GM18498 (cell line): ENCODE measurements at regions not wholly inside any gene's neighbourhood (a gene's known extent, or its start where the extent isn't known, plus 50 kb on each side); places are given as distances from the start of the nearest gene placed in this dataset.

Source experiments
- ATAC-seq: cut with Tn5 transposase; IDR thresholded peaks from one replicate; pipeline ENCODE4 v1.9.1; 2021; ENCODE audit warnings: mild to moderate bottlenecking, moderate library complexity; ENCODE audit not compliant: unreplicated experiment

DNA sequence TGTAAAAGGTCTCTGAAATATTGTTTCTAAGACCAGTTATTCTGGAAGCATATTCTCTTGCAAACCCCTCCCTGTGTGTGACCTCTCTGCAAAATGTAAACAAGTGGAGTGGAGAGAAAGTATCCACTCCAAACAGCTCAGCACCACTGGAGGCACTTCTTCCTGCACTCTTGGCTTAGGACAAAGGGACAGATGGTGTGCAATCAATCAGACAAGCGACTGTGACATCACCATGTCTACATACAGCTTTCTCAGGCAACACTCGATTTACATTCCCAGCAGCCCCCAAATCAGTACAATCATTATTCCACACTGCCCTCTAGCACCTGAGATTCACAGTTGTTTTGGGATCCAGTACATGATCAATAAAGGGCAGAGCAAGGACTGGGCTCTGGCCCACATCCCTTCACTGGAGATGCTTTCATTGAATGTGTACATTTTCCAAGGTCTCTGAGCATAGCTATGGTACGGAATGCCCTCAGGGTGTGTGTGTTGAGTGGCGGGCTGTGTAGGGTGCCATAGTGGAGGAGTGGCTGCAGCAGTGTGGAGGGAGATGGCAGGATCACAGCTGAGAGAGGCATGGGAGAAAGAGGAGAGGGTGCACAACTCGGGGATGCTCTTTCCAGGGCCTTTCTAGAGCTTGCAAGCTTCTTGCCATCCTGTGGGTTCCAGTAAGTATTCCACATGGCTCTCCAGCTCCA, 311.8 kb upstream of the ST6GAL2 start:
- no peak for ATAC-seq

DNA sequence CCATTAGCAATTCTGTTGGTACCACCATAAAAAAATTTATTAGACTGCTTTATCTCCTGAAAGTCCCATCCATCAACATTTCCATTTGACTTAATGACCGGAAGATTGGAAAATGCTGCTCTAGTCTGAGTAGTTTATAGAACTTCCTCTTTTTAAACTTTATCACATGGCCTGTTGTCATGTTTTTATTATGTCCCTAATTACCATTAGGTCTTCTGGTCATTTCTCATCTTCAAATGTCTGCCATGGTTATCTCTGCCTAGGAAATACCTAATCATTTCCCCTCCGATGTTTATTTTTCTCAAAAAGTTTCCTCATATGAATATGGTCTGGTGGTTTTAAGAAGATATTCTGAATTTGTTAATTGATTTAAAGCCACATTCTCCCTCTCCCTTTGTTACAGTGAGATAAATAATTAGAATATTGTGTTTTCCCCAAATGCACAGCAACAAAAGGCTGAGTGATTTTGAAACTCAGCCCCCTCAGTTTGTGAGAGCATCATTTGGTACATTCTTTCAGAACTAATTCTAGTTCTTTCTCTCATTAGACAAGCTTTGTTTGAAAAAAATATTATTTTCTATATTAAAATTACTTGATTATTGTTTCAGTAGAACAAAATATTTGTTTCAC, 317.1 kb upstream of the ST6GAL2 start:
- ATAC-seq = no peak

GRCh38 chr2:107215401-107216350, 329.7 kb upstream of the ST6GAL2 start:
- no peak for ATAC-seq

- no peak for ATAC-seq
These were observed 332.2 kb upstream of the ST6GAL2 start for GRCh38 chr2:107218208-107218607.

DNA sequence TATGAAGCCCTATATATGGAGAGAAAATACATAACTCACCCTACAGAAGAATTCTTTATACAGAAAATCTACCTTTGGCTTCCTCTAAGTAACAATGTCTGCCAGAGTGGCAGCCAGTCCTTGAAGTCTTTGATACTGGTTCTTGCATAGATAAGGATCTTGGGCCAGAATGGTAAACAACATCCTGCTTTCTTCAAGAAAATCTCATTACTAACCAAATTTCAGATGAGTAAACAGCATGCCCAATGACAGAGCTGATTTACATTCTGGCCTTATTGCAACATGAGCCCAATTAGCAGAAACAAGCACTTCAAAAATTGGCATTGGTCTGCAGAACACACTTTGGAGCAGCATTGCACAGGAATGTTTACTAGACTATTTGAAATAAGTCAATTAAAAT, 336.5 kb upstream of the ST6GAL2 start:
- ATAC-seq = no peak

GRCh38 chr2:107235491-107236254, 349.7 kb upstream of the ST6GAL2 start:
- ATAC-seq = no peak

DNA sequence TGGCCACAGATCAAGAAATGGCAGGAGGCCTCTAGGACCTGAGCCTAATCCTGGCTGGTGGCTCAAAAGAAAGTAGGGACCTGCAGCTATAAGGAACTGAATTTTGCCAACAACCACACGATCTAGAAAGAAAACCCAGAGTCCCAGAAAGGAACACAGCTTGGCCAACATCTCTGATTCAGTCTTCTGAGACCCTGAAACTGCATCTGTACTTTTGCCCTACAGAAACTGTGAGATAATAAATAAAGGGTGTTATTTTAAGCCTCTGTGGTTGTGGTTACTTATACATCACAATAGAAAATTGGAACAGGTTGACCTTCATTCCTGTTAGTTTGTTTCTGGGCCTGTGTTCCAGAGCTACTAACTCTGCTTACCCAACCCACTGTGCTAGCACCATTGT, 356.8 kb upstream of the ST6GAL2 start:
- peak; percentile 39 for ATAC-seq

DNA sequence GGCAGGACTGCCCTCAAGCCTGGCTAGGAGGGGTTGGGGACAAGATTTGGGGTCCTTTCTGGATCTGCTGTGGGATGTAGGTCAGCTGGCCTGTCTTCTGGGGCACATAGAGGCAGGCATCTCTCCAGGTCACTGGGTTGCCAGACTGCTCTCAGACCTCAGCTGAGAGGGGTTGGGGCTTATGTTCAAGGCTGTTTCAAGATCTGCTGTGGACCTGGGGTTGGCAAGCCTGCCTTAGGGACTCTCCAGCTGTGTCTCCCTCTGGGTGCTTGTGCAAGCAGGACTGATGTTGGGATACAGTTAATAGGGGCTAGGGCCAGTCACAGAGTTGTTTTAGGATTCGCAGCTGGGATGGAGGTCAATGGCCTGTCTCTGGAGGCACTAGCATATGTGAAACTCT, 363.0 kb upstream of the ST6GAL2 start:
- no peak for ATAC-seq

DNA sequence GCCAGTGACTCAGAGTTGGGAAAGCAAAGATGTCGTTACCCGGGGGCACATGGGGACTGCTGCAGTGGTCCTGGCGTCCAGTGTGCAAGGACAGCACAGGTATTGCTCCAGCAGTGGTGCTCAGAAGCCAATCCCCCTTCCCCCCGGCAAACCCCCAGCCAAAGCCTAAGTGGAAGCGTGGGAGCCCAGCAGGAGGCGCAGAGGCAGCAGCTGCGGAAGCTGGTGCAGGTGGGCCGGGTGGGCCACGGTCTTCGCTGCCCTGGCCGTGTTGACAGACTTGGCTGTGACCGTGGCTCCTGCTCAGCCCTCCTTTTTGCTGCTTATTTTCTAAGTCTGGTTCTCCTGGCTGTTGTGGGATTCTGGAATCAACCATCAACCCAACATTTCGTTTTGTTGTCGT, 369.8 kb upstream of the ST6GAL2 start:
- no peak for ATAC-seq

DNA sequence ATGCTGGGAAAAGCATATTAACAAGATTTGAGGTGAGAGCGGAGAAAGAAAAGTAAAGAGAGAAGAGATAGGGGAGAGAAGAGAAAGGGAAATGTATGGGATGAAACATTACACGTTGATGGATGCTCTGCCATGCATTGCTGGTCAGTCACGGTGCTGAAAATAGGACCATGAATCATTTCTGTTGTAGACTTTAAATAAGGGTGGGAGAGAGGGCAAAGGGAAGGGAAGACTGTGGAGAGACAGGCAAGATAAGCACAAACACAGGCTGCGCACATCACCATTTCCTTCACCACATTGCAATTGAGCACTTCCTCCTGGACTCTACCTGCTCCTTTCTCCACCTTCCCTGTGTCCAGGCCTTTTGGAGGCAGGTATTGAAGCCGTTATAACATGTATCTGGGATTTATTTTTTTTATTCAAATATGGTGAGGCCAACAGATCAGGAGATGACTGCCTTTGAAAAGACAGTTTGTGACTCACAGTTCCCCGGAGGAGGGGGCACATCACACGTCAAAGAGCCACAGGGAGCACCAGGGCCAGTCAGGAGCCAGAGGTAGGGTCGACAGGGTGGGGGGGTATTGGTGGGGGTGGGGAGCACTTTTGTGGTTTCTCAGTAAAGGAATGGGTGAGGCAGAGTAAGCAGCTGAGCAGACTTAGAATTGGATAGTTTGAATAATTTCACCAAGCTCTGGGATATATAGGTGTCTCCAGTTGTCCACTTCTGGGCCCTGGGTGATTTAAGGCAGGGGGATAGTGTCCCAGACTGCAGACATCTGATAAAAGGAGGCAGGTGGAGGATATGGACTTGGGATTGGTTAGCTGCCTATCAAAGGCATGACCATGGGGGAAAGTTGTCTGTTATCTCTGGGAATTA, 372.8 kb upstream of the ST6GAL2 start:
- ATAC-seq = no peak

DNA sequence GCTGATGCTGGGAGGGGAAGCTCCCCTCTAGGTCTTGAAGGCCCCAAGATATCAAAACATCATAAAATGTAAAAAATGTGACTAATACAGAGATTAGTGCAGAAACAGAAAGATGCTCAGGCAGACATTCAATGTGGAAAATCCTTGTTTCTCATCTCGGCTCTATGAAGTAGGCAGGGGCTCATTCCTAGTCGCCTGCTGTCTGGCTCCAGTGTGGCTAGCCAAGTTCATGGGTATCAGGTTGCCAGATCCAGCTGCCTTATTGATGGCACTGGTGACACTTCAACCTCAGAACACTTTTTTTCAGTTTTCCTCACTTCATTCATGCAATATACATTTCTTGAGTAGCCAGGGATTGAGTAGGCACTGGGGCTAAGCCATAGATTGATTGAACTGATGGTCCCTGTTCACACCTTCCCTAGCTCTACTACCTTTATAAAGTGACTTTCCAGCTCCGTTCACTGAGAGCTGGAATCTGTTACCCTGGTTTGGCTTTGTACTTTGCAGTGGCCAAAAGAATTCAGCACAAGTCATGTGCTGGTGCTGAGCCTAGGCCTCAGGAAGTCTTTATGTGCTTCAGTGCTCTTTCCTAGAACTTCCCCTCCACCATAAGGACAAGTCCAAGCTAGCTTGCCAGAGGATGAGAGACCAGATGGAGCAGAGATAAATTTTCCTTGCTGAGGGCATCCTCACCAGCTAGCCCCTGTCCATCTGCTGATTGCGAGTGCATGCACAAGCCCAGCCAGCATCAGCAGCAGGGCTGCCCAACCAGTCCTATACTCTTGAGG, 373.6 kb upstream of the ST6GAL2 start:
- no peak for ATAC-seq

DNA sequence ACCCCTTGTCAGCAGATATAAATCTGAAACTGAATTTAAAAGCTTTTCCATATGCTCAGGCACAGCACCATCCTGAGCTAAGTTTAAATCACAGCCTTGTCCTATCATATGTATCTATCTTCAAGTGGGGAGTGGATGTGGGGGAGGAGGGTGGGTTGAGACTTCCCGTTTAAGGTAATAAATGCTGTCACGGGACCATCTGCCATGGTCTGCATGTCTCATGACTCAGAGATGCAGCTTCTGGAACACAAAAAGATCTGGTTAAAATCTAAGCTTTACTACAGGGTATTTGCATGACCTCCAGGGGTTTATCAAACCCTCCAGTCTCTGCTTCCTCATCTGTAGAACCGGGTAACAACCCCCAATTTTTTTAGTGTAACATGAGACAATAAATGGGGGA, 377.7 kb upstream of the ST6GAL2 start:
- ATAC-seq = no peak

- no peak for ATAC-seq
These were observed 378.2 kb upstream of the ST6GAL2 start for GRCh38 chr2:107264184-107264583.

- no peak for ATAC-seq
These were observed 380.6 kb upstream of the ST6GAL2 start for GRCh38 chr2:107266555-107266954.

DNA sequence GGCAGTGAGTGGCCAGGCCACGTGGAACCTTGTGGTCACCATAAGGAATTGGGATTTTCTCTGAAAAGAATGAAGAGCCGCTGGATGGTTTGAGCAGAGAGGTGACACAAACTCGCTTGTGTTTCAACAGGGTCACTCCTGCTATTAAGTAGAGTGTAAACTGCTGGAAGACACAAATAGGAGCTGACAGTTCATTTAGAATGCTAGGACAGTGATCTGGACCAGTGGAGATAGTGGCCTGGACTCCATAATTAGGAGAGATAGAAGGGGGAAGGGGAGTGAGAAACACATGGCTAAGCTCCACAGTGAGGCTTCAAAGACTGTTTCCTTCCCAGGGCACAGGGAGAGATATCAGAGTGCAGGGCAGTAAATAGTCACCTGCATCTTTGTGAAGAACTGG, 381.1 kb upstream of the ST6GAL2 start:
- no peak for ATAC-seq

DNA sequence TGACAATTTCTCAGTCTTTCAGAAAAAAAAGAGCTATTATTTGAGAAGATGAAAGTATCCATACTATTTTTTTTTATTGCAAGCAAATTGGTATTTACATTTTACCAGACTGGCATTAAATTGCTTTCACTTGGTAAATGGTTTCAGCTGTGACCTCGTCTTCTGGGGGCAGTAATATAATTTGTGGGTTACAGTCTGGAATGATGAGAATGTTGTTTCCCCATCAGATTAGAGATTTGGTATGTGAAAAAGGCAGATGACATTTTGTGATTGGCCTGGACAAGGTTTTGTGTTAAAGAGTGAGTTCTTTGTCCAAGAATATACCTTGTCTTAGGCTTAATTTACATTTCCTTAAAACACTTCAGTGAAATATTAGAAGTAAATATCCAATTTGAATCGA, 390.1 kb upstream of the ST6GAL2 start:
- no peak for ATAC-seq

DNA sequence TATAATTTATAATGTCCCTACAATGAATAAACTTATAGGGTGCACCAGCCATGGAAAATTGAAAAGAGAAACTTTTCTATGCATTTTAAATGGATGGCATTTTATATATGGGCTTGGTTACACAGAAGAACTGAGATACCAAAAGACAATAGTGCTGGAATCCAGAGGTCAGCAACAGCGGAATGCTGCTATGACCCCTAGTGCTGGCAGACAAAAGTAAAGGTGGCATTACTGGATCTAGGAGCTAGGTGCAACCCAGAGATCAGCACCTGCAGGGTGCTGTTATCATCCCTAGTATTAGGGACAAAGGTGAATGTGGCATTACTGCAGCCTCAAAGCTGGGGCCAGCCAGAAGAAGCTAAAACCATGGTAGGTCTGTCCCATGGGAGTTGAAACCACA, 392.7 kb upstream of the ST6GAL2 start:
- ATAC-seq = no peak

GRCh38 chr2:107281637-107282036, 395.7 kb upstream of the ST6GAL2 start:
- no peak for ATAC-seq

DNA sequence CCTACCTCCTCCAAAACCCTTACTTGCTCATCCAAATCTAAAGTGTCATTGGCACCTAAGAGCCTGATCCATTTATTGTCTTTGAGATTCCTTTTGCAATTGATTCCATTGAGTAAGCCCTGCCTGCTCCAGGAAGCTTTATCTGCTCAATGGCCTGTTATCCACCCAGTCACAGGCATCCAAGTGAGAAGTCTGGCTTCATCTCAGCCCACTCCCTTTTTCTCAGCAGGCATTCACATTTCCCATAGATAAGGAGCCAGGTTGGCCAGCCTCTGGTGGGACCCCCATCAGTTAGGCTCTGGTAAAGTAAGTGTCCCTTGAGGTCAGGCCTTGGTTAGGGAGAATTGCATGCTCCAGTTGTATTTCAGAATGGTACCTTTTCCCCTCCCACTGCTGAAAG, 396.2 kb upstream of the ST6GAL2 start:
- no peak for ATAC-seq
